Skeletal muscle cell (primary cell): ENCODE measurements at regions not wholly inside any gene's neighbourhood (a gene's known extent, or its start where the extent isn't known, plus 50 kb on each side); places are given as distances from the start of the nearest gene placed in this dataset.
"Not testable (repeated sequence)": the region's sequence is repeated elsewhere in the genome, so short reads cannot be mapped to it uniquely, and the experiment has no call there.

Source experiments
- DNase-seq: peaks from one replicate; pipeline ENCODE4 v3.0.0-alpha.2; 2010; ENCODE audit warnings: low read depth
- H3K4me3 ChIP-seq: 2 replicates; pipeline ENCODE4 v1.5.1; 2011; ENCODE audit warnings: low read depth, mild to moderate bottlenecking, control low read depth, low read length, moderate library complexity

DNA sequence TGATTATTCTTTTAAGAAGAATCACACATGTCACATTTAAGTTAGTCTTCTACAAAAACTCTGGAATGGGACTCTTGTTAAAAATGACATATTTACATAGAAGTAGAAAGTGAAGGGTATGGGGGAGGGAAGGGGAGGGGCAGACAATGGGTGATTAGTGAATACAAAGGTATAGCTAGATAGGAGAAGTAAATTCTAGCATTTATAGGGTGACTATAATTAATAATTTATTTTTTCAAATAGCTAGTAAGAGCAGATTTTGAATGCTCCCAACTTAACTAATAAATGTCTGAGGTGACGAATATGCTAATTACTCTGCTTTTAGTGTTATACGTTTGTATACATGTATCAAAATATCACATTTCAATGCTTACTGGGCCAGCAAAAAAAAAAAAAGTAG is 59.4 kb downstream of the BLTP3B start:
- H3K4me3 ChIP-seq = no peak overlapping the region
- no peak for DNase-seq

DNA sequence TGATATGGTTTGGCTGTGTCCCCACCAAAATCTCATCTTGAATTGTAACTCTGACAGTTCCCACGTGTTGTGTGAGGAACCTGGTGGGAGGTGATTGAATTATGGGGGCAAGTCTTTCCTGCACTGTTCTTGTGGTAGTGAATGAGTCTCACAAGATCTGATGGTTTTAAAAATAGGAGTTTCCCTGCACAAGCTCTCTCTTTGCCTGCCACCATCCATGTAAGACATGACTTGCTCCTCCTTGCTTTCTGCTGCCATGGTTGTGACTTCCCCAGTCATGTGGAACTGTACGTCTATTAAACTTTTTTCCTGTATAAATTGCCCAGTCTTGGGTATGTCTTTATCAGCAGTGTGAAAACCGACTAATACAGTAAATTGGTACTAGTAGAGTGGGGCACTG is 63.9 kb downstream of the BLTP3B start:
- H3K4me3 ChIP-seq = not testable (repeated sequence)

DNA sequence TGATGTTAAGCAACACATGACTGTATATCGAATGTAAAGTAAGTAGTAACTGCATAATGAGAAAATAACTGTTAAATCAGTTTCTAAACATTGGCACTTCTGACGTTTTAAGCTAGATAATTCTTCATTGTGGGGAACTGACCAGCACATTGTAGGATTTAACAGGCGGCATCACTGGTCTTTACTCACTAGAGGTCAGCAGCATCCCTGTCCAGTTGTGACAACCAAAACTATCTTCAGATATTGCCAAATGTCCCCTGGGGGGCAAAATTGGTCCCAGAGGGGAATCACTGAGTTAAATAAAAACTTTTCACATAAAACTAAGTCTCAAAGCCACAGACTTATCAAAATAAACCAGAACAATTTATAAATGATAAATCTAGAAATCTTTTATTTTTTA is 65.3 kb downstream of the BLTP3B start:
- no peak for DNase-seq
- H3K4me3 ChIP-seq = no peak overlapping the region

More for the DNA sequence above, 63.9 kb downstream of the BLTP3B start:
- not testable (repeated sequence) for DNase-seq

DNA sequence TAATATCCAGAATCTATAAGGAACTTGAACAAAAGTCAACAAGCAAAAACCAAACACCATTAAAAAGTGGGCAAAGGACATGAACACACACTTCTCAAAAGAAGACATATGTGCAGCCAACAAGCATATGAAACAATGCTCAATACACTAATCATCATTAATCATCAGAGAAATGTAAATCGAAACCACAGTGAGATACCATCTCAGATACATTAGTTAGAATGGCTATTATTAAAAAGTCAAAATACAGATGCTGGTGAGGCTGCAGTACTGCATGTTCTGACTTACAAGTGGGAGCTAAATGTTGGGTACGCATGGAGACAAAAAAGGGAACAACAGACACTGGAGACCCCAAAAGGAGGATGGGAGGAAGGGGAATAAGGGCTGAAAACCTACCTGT is 67.1 kb downstream of the BLTP3B start:
- no peak for DNase-seq
- H3K4me3 ChIP-seq = no peak overlapping the region

GRCh38 chr12:100069795-100070194 is 72.9 kb downstream of the BLTP3B start:
- H3K4me3 ChIP-seq = no peak overlapping the region
- no peak for DNase-seq

- no peak overlapping the region for H3K4me3 ChIP-seq
- no peak for DNase-seq
Observed at GRCh38 chr12:100068305-100068704, 74.4 kb downstream of the BLTP3B start.

- no peak overlapping the region for H3K4me3 ChIP-seq
- DNase-seq = peak; percentile 0
Observed at GRCh38 chr12:100061814-100062213, 77.1 kb upstream of the ANKS1B start.

DNA sequence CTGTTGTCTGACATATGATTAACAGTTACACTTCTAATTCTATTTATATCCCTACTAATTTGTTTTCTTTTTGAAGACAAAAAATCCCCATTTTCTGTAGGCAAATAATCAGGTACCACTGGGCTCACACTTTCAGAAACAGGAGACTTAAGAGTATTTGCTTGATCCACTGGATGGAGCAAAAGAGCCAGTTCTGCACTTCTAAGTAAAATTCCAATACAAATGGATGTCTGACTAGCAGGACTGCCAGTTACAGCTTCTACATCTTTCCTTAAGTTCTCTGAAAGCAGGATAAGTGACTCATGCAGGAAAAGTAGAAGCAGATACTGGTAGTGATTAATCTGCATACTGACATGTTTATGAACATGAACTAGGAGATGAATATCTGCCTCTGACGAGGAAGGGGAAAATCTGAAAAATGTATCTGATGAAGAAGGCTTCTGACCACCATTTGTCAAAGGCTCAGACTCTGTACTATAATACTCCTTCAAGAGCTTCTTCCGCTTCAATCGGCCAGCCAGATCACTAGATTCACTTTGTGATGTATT is 73.8 kb upstream of the ANKS1B start:
- no peak overlapping the region for H3K4me3 ChIP-seq
- peak; percentile 72 for DNase-seq

GRCh38 chr12:100046202-100046601 is 61.5 kb upstream of the ANKS1B start:
- H3K4me3 ChIP-seq, DNase-seq: not testable (repeated sequence)

DNA sequence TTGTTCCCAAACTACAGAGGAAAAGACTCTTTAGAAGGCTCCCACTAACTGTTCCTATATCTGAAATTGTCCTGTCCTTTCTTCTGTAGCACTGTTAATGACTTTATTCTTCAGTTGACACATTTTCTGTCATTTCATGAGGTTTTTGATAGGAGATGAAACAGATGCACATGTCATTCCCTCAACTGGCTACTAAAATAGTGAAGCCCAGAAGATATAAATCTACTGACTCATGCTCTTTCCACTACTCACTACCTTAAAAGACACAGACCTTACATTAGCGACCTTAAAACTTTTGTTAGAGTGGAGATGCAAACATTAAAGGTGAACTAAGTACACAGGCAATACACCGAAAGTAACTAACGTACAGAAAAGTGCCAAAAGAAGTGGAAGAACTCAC is 59.5 kb upstream of the ANKS1B start:
- no peak overlapping the region for H3K4me3 ChIP-seq
- DNase-seq = no peak

- no peak overlapping the region for H3K4me3 ChIP-seq
- DNase-seq = no peak
Observed at GRCh38 chr12:100043631-100044030, 58.9 kb upstream of the ANKS1B start.
